HG03025 (cell line): ENCODE measurements at regions not wholly inside any gene's neighbourhood (a gene's known extent, or its start where the extent isn't known, plus 50 kb on each side); places are given as distances from the start of the nearest gene placed in this dataset.

ENCODE experiments used
- ATAC-seq: cut with Tn5 transposase; IDR thresholded peaks from one replicate; pipeline ENCODE4 v1.9.1; 2021; ENCODE audit warnings: mild to moderate bottlenecking, moderate library complexity; ENCODE audit not compliant: unreplicated experiment, low FRiP score

DNA sequence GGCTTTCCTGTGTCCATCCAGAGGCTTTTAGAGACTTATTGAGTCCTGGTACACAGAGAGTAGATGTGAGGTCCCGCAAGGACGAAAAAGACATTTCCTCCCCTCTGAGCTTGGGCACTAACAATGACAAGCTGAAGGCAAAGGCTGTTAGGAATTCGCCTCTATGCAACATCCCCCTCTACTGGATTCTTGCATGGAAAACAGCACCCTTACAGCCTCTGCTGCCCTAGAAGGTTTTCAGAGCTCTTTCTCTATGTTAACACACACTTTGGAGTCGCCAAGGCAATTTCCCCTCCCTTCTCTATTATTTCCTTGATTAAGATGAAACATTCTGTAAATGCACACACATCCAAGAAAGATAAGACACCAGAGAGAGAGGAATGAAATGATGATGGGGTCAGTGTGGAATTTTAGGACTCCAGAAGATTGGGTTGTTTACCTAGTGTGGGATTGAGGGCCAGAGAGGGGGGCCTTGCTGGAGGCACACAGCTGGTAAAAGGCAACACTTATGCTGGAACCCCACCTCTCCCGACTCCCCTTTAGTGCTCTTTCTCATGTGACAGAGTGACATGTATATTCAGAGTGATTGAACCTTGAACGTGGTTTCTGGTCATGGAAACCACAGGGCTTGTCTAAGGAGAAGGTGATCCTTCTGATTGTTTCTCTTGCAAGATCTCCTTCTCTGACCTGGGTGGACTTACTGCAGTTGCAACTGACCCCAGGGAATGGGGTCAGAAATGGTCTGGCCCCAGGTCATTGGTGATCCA is 300.7 kb downstream of the CLIC5 start:
- no peak for ATAC-seq

DNA sequence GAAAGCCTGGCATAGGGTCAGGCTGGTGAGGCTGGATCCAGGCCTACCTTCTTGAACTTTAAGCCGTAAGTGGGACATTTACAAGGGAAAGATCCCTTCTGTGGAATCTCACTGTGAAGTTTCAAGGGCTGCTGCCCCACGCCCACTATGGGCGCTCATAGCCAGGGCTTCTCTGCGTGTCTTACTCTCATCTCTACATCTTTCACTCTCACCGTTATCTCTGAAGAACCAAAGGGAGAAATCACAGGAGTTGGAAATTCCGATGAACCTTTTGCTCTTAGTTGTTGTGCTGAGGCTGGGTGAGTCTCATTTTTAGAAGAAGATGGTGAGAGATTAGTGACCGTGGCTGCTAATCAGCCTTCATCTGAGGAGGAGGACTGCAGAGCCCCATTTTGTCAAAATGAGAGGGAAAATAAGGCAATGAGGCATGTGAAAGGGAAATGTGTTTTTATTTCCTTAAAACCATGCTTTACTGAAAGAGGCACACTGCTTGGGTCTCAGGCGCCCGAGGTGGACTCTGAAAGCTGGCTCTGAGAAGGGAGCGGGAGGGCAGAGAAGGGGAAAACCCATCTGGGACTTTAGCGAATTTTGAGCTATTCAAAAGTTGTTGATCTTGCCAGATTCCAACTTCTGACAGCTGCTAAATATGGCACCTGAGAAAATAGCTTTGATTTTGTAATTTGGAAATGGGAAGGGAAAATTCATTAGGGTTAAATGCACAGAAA is 301.5 kb downstream of the CLIC5 start:
- ATAC-seq, result no peak
